Muscle of arm (tissue), 1 donor: ENCODE measurements at regions not wholly inside any gene's neighbourhood (a gene's known extent, or its start where the extent isn't known, plus 50 kb on each side); places are given as distances from the start of the nearest gene placed in this dataset.
"Not testable (repeated sequence)": the region's sequence is repeated elsewhere in the genome, so short reads cannot be mapped to it uniquely, and the experiment has no call there.

Experiments
- DNase-seq: peaks from one replicate; pipeline ENCODE4 v3.0.0-alpha.2; 2013

GRCh38 chr7:114083166-114084001 lies 164.6 kb upstream of the PPP1R3A start:
- DNase-seq, result peak; percentile 24

GRCh38 chr7:114082642-114083165 lies 163.9 kb upstream of the PPP1R3A start:
- peak; percentile 57 for DNase-seq

GRCh38 chr7:114081606-114082425 lies 163.0 kb upstream of the PPP1R3A start:
- peak; percentile 73 for DNase-seq

- not testable (repeated sequence) for DNase-seq
Measured at GRCh38 chr7:114077158-114077524, 158.3 kb upstream of the PPP1R3A start.

- not testable (repeated sequence) for DNase-seq
Measured at GRCh38 chr7:114076392-114077157, 157.8 kb upstream of the PPP1R3A start.

GRCh38 chr7:114073701-114074100 lies 154.9 kb upstream of the PPP1R3A start:
- DNase-seq, result no peak

GRCh38 chr7:114070246-114070645 lies 151.4 kb upstream of the PPP1R3A start:
- DNase-seq, result no peak

- no peak for DNase-seq
Measured at GRCh38 chr7:114062810-114063209, 144.0 kb upstream of the PPP1R3A start.

GRCh38 chr7:114051871-114052331 lies 133.1 kb upstream of the PPP1R3A start:
- DNase-seq, result no peak

GRCh38 chr7:114050571-114050970 lies 131.8 kb upstream of the PPP1R3A start:
- DNase-seq, result no peak

GRCh38 chr7:114048386-114049235 lies 129.8 kb upstream of the PPP1R3A start:
- no peak for DNase-seq

GRCh38 chr7:114047889-114048288 lies 129.1 kb upstream of the PPP1R3A start:
- no peak for DNase-seq

GRCh38 chr7:114033475-114033874 lies 114.7 kb upstream of the PPP1R3A start:
- no peak for DNase-seq

- DNase-seq, result peak; percentile 62
Measured at GRCh38 chr7:114026486-114027089, 107.8 kb upstream of the PPP1R3A start.

- no peak for DNase-seq
Measured at GRCh38 chr7:114021135-114021534, 102.3 kb upstream of the PPP1R3A start.

- no peak for DNase-seq
Measured at GRCh38 chr7:114008696-114009095, 89.9 kb upstream of the PPP1R3A start.

- DNase-seq, result no peak
Measured at GRCh38 chr7:114007386-114007785, 88.6 kb upstream of the PPP1R3A start.

GRCh38 chr7:113998934-113999333 lies 80.1 kb upstream of the PPP1R3A start:
- DNase-seq, result no peak

- no peak for DNase-seq
Measured at GRCh38 chr7:113996405-113996804, 77.6 kb upstream of the PPP1R3A start.

GRCh38 chr7:113986216-113986615 lies 67.4 kb upstream of the PPP1R3A start:
- no peak for DNase-seq
